HTR-8/SVneo (cell line): ENCODE measurements at regions not wholly inside any gene's neighbourhood (a gene's known extent, or its start where the extent isn't known, plus 50 kb on each side); places are given as distances from the start of the nearest gene placed in this dataset.

Experiments
- DNase-seq: peaks from one replicate; pipeline ENCODE4 v3.0.0; 2011; ENCODE audit warnings: low spot score, mixed read lengths; ENCODE audit not compliant: insufficient read length
- FAIRE-seq: peaks from 2 replicates; lab custom pipeline; 2011; peaks lifted over from hg19 to GRCh38; lab: Jason Lieb, UNC

DNA sequence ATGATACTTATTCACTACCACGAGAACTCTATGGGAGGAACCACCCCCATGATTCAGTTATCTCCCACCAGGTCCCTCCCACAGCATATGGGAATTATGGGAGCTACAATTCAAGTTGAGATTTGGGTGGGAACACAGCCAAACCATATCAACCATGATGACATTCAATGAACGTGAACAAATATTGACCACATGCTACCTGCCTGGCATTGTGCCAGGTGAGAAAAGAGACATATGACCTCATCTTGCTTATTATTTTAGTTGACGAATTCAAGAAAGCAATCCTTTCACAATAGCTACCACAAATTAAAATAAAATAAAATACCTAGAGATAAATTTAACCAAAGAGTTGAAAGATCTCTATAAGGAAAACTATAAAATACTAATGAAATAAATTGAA is 286.5 kb upstream of the CRIM1 start:
- no peak for FAIRE-seq
- DNase-seq: no peak

DNA sequence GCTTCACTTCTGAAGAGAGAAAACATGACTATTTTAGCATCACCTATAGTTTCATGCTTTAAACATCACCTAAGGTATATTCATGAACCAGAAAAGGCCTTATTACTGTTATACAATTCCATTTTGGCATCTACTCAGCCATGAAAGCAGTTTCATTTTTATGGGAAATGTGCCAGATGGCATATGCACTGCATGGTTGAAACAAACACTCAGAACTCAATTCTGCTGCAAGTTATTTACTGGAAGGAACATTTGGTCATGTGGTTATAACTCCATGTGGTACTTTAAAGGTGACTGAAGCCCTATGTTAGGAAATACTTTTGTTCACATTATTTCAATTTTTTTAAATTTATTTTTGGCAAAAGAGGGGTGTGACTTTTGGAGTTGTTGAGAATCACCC is 287.5 kb upstream of the CRIM1 start:
- FAIRE-seq (no peak), DNase-seq (no peak)

DNA sequence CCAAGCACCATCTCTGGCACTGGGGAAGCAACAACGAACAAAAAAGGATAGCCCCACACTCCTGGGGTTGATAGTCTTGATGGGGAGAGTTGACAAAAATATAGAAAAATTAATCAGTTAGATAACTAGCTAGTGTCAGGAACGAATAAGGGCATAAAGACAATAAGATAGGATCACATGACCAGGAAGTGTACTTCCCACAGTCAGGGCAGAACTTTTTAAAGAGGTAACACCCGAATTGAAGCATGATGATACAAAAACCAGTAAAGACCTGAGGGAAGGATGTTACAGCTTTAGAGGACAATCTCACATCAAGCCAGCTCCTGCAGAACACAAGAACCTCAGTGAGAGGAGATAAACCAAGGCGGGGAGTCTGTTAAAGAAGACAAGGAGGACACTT is 295.4 kb upstream of the CRIM1 start:
- DNase-seq (no peak), FAIRE-seq (no peak)

DNA sequence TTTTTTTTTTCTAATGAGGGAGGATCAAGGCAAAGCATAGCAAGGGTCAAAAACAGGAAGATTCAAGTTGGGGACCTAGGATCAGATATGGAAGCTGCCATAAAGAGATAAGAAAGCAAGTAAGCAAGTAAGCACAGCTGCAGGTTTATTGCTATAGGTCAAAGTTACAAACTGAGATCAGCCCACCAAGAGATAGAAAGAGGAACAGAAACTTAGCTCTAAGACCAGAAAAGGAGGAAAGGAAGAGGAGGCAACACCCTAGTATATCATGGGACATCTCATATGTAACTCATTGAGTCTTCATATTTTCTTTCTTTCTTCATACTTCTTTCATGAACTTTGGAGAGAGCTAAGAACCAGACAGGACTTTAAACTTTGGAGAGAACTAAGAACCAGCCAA is 295.9 kb upstream of the CRIM1 start:
- FAIRE-seq: no peak
- DNase-seq: no peak

DNA sequence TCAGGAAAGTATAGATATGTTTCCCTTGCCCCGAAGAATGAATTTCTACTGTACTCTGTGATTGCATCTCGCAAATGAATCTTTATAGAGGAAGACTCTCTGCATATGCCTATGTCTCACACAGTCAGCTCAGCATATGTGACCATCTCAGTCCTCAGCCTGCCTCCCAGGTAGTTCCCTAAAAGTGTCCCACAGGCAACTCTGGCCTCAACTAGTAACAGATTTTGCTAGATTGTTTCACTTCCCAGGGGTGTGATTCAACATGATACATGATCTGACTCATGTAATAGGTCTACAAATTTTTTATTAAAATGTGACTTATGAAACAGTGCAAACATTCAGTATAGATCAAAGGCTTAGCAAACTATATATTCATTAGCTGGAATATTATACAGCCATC is 296.6 kb upstream of the CRIM1 start:
- DNase-seq (no peak), FAIRE-seq (no peak)

- FAIRE-seq (no peak), DNase-seq (no peak)
These were observed 297.5 kb upstream of the CRIM1 start for GRCh38 chr2:36058076-36058475.

GRCh38 chr2:36052819-36053218 is 302.8 kb upstream of the CRIM1 start:
- FAIRE-seq (no peak), DNase-seq (no peak)

DNA sequence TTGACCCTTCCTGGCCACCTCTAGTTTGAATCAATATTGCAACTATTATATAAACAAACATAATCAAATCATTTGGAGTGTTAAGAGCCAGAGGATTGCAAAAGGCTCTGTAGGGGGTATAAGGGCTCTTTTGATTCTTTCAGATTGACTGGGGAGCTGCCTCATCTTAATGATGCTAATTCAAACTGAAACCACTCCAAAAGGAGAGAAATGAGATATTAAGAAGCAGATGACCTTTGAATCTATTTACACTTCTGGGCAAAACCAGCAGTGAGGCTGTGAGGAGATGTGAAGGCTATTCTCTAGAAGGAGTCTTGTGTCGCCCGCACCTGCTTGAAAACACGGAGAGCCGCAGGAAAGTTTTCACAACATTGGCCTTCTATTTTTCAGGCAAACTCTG is 311.2 kb upstream of the CRIM1 start:
- DNase-seq (no peak), FAIRE-seq (no peak)

DNA sequence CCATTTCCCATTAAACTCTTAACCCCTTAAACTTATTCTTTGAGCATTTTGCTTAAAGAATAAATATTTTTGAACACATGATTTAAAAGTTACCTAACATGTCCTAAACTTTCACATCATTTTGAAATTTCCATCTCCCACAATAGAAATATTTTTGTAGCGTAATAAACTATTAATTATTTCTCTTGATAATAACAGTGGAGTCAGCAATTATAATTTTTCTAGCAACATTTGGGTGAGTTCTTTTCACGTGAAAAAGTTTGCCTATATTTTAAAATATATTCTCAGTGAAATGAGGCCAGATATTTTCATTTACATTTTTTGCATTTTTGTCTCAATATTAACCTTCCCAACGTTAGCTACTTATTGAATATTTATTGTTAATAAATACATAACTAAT is 320.4 kb upstream of the CRIM1 start:
- FAIRE-seq: no peak
- DNase-seq: no peak

DNA sequence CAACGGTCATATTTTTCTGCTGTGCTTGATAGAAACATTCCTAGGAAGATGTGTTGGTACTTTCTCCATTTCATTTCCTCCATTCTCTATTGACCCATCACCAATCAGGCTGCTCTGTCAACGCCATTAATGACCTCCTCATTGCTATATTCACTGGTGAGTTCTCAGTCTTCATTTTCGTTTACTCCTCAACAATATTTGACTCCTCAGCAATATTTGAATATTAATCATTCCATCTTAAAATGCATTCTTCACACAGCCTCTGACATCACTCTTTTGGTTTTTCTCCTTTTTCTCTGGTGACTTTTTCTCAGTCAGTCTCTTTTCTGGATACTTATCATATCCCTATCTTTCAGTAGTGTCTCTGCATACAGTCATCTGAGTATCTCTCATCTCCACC is 323.5 kb upstream of the CRIM1 start:
- DNase-seq (no peak), FAIRE-seq (no peak)

GRCh38 chr2:36031471-36031870 is 324.1 kb upstream of the CRIM1 start:
- DNase-seq (no peak), FAIRE-seq (peak; percentile 9)

DNA sequence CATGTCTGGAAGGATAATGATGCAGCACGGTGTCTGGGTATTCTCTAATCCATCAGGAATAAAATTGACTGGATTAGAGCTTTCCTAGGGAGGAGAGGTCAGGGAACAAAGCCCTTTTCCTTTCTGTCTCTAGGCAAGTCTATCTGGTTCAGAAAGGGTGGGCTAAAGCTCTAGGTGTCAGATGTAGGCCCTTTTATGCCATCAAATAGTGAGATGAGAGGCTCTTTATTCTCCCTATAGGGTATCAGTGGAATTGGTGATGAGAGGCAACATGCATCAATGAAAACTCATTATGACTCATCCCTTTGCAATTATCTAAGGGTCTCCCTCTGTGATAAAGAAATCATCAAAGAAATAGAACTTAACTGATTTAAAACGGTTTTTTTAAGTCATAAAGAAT is 328.0 kb upstream of the CRIM1 start:
- FAIRE-seq: no peak

GRCh38 chr2:36013064-36013463 is 342.5 kb upstream of the CRIM1 start:
- DNase-seq: no peak
- FAIRE-seq: no peak

More for the DNA sequence above, 328.0 kb upstream of the CRIM1 start:
- DNase-seq: no peak

GRCh38 chr2:36006444-36006843 is 349.1 kb upstream of the CRIM1 start:
- DNase-seq: no peak
- no peak for FAIRE-seq

DNA sequence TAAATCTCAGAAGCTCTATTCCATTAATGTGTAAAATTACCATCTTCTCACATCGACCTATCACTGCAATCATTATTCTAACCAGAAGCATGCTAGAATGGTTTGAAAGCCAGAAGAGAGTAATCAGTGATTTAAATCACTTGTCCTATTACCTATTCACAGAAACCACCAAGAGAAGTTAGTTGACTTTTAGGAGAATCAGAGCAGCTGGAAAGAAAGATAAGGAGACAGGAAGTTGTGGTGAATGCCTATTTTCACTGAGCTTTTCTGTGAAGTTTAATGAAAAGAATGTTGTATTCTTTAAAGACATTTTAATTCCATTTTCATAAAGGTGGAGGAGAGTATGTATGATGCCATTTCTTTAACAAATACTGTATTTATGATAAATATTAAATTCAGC is 352.6 kb upstream of the CRIM1 start:
- FAIRE-seq (no peak), DNase-seq (no peak)

DNA sequence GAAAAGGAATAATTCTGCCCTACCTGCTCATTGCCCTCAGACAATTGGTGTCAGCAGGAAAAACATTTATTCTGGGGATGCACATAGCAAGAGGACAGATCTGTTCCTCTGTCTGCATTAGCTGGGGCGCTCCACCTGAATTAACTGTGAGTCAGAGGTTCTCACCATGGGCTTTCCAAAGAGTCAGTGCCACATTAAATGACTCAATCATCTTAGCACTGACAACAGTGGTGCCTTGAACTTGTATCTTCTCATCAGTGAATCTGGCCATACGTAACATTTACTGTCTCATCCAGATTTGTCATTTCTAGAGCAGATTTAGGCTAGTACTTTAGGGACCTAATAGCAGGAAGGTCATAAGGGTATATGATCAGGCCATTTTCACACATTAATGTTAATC is 358.1 kb upstream of the CRIM1 start:
- FAIRE-seq (no peak), DNase-seq (no peak)

DNA sequence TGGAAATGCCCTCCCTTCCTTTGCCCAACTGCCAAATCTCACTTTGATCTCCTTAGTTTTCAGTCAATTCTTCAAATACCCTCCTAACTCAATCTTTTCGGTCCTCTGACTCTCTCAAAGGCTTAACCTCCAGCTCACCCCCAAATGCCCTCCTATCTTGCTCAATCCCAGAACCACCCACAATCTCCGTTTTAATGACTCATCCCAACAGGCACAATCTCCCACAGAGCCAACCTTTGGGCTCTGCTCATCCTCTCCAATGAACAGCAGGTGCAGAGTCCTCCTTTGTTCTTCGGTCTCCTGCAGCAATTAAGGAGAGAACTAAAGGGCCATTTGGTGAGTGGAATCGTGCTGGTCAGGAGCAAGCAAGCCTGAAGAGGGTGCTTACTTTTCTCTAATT is 366.1 kb upstream of the CRIM1 start:
- FAIRE-seq: no peak
- peak; percentile 13 for DNase-seq

GRCh38 chr2:35989040-35989439 is 366.5 kb upstream of the CRIM1 start:
- DNase-seq (no peak), FAIRE-seq (no peak)

GRCh38 chr2:35986871-35987270 is 368.7 kb upstream of the CRIM1 start:
- no peak for FAIRE-seq
- no peak for DNase-seq

GRCh38 chr2:35978218-35978617 is 377.4 kb upstream of the CRIM1 start:
- DNase-seq (peak; percentile 11), FAIRE-seq (no peak)

DNA sequence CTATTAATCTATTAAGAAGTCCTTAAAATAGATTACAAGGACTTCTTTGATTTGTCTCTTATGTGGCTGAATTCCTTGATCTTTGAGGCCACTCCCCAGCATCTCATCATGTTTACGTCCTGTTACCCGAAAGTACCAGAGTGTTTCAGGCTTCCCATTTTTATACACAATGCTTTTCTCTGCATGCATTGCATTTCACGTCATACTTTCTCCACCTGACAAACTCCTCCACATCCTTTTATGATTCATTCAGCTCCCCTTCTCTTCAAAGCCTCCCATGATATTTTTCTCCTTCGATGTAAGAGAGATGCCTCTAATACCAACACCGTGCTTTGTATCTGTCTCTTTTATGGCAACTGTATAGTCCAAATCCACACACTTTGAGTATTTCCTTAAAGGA is 379.0 kb upstream of the CRIM1 start:
- no peak for DNase-seq

DNA sequence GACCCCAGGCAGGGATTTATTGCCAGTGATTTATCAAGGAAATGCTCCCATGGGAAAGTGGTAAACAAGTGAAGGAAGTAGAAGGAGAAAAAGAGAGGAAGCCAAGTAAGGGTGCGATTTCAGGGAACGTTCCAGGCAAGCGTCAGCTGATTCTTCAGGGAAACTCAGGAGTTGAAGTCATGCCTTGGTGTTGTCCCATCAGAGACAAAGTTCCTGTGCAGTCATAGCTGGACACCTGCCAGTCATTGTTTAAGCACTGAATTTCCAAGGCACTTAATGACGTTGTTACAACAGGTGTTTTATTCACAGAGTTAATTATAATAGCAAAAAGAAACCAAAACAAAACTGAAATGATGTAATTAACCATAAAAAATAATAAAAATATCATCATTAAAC is 381.8 kb upstream of the CRIM1 start:
- DNase-seq: no peak

More for the DNA sequence above, 379.0 kb upstream of the CRIM1 start:
- FAIRE-seq: no peak

GRCh38 chr2:35973132-35973736 is 382.3 kb upstream of the CRIM1 start:
- DNase-seq: peak; percentile 19
- peak; percentile 51 for FAIRE-seq

More for the DNA sequence above, 381.8 kb upstream of the CRIM1 start:
- peak; percentile 42 for FAIRE-seq
